ENCODE measurements at regions not wholly inside any gene's neighbourhood (a gene's known extent, or its start where the extent isn't known, plus 50 kb on each side); places are given as distances from the start of the nearest gene placed in this dataset.

DNA sequence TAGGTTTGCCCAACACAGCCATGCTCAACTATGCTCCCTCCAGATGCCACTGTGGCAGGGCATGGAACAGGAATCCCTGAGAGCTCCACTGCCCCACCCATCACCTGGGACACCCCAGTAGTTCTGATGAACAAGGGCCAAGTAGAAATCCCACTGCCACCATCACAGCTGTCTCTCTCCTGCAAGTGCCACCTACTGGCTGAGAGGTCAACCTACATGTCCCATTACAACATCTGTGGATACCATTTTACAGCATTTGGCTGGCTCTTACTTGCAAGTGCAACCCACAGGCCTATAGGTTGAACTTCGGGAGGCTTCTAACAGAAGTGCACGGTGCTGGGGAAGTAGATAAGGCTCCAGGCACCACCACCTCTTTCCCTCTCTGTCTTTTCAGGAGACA lies 142.5 kb downstream of the CXXC4 start:
- H2AFZ ChIP-seq (ENCODE audit: low read depth) = no peak overlapping the region
- CTCF ChIA-PET = interaction anchor here (0.9 kb wide), 1 partner anchor 17 kb away, joined by 3 read pairs; no protein-coding TSS in a partner anchor
- WGBS (ENCODE audit: low lambda C conversion rate) = 10% methylated on average over 2 of the region's 2 CpGs

GRCh38 chr4:104351706-104352105 lies 143.0 kb downstream of the CXXC4 start:
- Histone ChIP-seq H3K36me3 (replicated peaks in 1 of 2; ENCODE audit: control insufficient read depth in 1 of 2, insufficient read depth in 2 of 2, low read length in 1 of 2) (no peaks in the 10 kb centered on the region), H3K9me2 (no peaks in the 10 kb centered on the region), H3K27me3 (ENCODE audit: insufficient read depth) (no peaks in the 10 kb centered on the region), H2AFZ (ENCODE audit: low read depth) (no peak overlapping the region), H3K4me3 (ENCODE audit: low read depth in 2 of 2, low read length in 1 of 2) (no peak overlapping the region), H3K9me3 (no peaks in the 10 kb centered on the region), H3K4me2 (no peak overlapping the region), H3F3A (replicated peaks; ENCODE audit: insufficient read depth) (no peaks in the 10 kb centered on the region), H3K9ac (no peak overlapping the region), H3K79me2 (ENCODE audit: insufficient read depth) (no peaks in the 10 kb centered on the region), H3K4me1 (ENCODE audit: control insufficient read depth in 1 of 2, insufficient read depth in 2 of 2, low read depth in 1 of 2, low read length in 1 of 2) (no peaks in the 10 kb centered on the region), H4K20me1 (ENCODE audit: insufficient read depth) (no peaks in the 10 kb centered on the region), H3K27ac (ENCODE audit: low read depth in 2 of 2, low read length in 1 of 2) (no peak overlapping the region)
- CTCF ChIA-PET = interaction anchor here (0.9 kb wide), 1 partner anchor 17 kb away, joined by 3 read pairs; no protein-coding TSS in a partner anchor
- DNase-seq = no peak
- no peak for TF ChIP-seq PBX3 (IDR thresholded peaks at IDR 0.05)
- no peak for TF ChIP-seq POLR2AphosphoS5 (IDR thresholded peaks at IDR 0.05; ENCODE audit: low read depth, low read length)
- TF ChIP-seq JUND (IDR thresholded peaks at IDR 0.05) = no peak
- TF ChIP-seq, protein P1, sequence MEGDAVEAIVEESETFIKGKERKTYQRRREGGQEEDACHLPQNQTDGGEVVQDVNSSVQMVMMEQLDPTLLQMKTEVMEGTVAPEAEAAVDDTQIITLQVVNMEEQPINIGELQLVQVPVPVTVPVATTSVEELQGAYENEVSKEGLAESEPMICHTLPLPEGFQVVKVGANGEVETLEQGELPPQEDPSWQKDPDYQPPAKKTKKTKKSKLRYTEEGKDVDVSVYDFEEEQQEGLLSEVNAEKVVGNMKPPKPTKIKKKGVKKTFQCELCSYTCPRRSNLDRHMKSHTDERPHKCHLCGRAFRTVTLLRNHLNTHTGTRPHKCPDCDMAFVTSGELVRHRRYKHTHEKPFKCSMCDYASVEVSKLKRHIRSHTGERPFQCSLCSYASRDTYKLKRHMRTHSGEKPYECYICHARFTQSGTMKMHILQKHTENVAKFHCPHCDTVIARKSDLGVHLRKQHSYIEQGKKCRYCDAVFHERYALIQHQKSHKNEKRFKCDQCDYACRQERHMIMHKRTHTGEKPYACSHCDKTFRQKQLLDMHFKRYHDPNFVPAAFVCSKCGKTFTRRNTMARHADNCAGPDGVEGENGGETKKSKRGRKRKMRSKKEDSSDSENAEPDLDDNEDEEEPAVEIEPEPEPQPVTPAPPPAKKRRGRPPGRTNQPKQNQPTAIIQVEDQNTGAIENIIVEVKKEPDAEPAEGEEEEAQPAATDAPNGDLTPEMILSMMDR (IDR thresholded peaks at IDR 0.05) = no peak
- TF ChIP-seq ELF1 (IDR thresholded peaks at IDR 0.05) = no peak
- TF ChIP-seq FOSL2 (IDR thresholded peaks at IDR 0.05; ENCODE audit: borderline replicate concordance, low read depth) = no peak
- TF ChIP-seq MXI1 (IDR thresholded peaks at IDR 0.05; ENCODE audit: low read depth, low read length) = no peak
- TF ChIP-seq REST (IDR thresholded peaks at IDR 0.05; ENCODE audit: low read depth, low read length) = no peak
- TF ChIP-seq SMC3 (IDR thresholded peaks at IDR 0.05; ENCODE audit: low read depth, low read length) = no peak
- no peak for TF ChIP-seq RCOR1 (IDR thresholded peaks at IDR 0.05; ENCODE audit: low read length)
- TF ChIP-seq NRF1 (IDR thresholded peaks at IDR 0.05; ENCODE audit: low read depth, low read length) = no peak
- TF ChIP-seq IRF3 (IDR thresholded peaks at IDR 0.05; ENCODE audit: low read depth, low read length) = no peak
- no peak for TF ChIP-seq NFIC (IDR thresholded peaks at IDR 0.05; ENCODE audit: borderline replicate concordance)
- no peak for TF ChIP-seq GATA2 (CRISPR knock-in tag; IDR thresholded peaks at IDR 0.05)
- no peak for TF ChIP-seq RFX5 (IDR thresholded peaks at IDR 0.05; ENCODE audit: low read length)
- POLR2A ChIA-PET = no interaction called here
- WGBS (ENCODE audit: low lambda C conversion rate) = 6% methylated on average over 2 of the region's 3 CpGs

More for the DNA sequence above, 142.5 kb downstream of the CXXC4 start:
- Histone ChIP-seq H3F3A (replicated peaks; ENCODE audit: insufficient read depth) (no peaks in the 10 kb centered on the region), H3K4me1 (ENCODE audit: control insufficient read depth in 1 of 2, insufficient read depth in 2 of 2, low read depth in 1 of 2, low read length in 1 of 2) (no peaks in the 10 kb centered on the region), H3K4me3 (ENCODE audit: low read depth in 2 of 2, low read length in 1 of 2) (no peak overlapping the region), H3K27ac (ENCODE audit: low read depth in 2 of 2, low read length in 1 of 2) (no peak overlapping the region), H3K79me2 (ENCODE audit: insufficient read depth) (no peaks in the 10 kb centered on the region), H3K9ac (no peak overlapping the region), H4K20me1 (ENCODE audit: insufficient read depth) (no peaks in the 10 kb centered on the region), H3K36me3 (replicated peaks in 1 of 2; ENCODE audit: control insufficient read depth in 1 of 2, insufficient read depth in 2 of 2, low read length in 1 of 2) (no peaks in the 10 kb centered on the region), H3K4me2 (no peak overlapping the region), H3K9me3 (no peaks in the 10 kb centered on the region), H3K27me3 (ENCODE audit: insufficient read depth) (no peaks in the 10 kb centered on the region), H3K9me2 (no peaks in the 10 kb centered on the region)
- DNase-seq = no peak
- POLR2A ChIA-PET = no interaction called here
- TF ChIP-seq POLR2AphosphoS5 (IDR thresholded peaks at IDR 0.05; ENCODE audit: low read depth, low read length) = no peak
- TF ChIP-seq, protein P1 (IDR thresholded peaks at IDR 0.05) = peak; percentile 28
- TF ChIP-seq CHD2 (IDR thresholded peaks at IDR 0.05; ENCODE audit: low read length, partially characterized antibody) = no peak

Measured in SK-N-SH (cell line).